ENCODE measurements at regions not wholly inside any gene's neighbourhood (a gene's known extent, or its start where the extent isn't known, plus 50 kb on each side); places are given as distances from the start of the nearest gene placed in this dataset.
"Not testable (repeated sequence)": the region's sequence is repeated elsewhere in the genome, so short reads cannot be mapped to it uniquely, and the experiment has no call there.

DNA sequence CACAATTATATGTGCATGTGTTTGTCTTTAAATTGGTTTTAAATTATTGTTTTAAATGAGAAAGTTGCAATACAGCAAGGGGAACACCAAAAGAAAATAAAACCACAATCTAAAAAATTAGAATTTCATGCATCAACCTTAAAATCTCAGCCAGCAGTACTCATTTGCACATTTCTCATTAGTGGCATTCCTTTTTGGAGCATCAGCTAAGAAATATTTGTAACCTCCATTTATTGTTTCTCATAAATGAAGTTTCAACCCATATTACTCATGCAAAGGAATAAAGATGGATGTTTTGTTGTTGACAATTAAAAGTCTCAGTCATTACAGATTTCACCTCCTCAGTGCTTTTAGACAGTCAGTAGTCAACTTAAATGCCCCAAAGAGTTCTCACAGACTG lies 160.1 kb downstream of the TBX15 start:
- DNase-seq, result no peak

GRCh38 chr1:118827636-118828035 lies 160.5 kb downstream of the TBX15 start:
- no peak for DNase-seq

GRCh38 chr1:118827207-118827606 lies 160.9 kb downstream of the TBX15 start:
- no peak for DNase-seq

- DNase-seq, result no peak
These were observed 161.5 kb downstream of the TBX15 start for GRCh38 chr1:118826669-118827068.

- DNase-seq, result no peak
These were observed 162.5 kb downstream of the TBX15 start for GRCh38 chr1:118825619-118826018.

DNA sequence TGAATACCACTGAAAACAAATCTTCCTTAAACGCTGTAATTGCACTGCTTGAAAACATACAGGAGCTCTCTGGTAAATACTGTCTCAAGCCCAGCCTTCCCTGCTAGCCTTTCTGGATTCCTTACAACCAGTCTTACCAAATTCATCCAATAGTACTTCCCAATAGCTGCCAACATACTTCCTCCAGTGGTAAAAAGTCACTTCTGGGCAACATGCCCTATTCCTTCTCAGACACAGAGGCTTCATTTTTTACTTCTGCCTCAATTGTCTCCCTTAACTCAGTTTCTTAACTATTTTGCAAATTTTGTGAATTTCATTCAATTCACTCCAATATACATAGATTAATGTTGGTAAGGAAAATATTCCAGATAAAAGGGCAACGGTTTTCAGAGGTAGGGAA lies 166.3 kb downstream of the TBX15 start:
- no peak for DNase-seq

- DNase-seq, result no peak
These were observed 167.3 kb downstream of the TBX15 start for GRCh38 chr1:118820864-118821263.

- DNase-seq, result no peak
These were observed 172.2 kb downstream of the TBX15 start for GRCh38 chr1:118815909-118816308.

DNA sequence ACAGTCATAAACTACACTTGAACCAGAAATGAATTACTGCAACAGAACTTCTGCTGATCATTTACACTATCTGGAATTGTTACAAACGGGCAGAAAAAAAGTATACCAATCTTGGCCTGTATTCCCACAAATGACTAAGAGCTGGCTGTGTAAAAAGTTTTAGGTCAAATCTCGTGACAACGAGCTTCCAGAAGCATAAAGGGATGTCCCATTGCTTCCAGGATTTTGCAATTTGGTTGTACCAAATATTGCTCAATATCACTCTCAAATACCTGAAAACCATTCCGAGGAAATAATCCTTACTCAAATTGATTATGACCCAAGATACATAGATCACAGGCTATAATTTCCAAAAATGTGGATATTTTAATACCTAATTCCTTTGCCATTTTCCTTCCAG lies 175.6 kb downstream of the TBX15 start:
- DNase-seq, result no peak

DNA sequence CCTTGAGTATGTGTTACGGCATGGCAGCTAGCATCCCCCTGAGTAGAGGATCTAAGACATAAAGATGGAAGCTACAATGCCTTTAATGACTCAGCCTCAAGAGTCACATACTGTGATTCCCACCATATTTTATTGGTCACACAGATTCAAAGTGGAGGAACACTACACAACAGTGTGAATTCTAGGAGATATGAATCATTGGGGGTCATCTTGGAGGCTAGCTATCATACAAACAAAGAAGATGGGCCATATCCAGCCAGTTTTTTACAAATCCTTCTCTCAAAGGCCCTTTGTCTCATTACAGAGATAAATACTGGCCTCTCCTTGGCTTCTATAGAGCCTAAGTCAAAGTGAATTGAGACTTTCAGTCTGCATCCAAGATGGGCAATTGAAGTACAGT lies 177.0 kb downstream of the TBX15 start:
- no peak for DNase-seq

- no peak for DNase-seq
These were observed 178.6 kb downstream of the TBX15 start for GRCh38 chr1:118809586-118809985.

GRCh38 chr1:118803128-118803527 lies 185.0 kb downstream of the TBX15 start:
- DNase-seq, result not testable (repeated sequence)

GRCh38 chr1:118791094-118791691 lies 196.9 kb downstream of the TBX15 start:
- DNase-seq, result no peak

DNA sequence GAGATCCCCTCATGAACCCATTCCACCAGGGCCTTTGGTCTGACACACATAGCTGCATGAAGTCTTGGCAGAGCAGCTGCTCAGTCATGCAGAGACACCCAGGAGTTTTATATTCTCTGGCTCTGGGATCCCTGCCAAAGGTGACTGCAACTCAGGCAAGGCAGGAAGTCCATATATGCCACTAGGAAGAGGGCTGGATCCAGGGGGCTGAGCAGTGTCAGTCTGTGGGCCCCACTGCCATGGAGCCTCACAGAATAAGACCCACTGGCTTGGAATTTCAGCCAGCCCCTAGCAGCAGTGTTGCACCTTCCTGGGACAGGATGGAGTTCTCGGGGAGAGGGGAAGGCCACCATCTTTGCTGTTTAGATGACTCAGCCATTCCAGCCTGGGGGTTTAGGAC lies 199.7 kb downstream of the TBX15 start:
- no peak for DNase-seq

DNA sequence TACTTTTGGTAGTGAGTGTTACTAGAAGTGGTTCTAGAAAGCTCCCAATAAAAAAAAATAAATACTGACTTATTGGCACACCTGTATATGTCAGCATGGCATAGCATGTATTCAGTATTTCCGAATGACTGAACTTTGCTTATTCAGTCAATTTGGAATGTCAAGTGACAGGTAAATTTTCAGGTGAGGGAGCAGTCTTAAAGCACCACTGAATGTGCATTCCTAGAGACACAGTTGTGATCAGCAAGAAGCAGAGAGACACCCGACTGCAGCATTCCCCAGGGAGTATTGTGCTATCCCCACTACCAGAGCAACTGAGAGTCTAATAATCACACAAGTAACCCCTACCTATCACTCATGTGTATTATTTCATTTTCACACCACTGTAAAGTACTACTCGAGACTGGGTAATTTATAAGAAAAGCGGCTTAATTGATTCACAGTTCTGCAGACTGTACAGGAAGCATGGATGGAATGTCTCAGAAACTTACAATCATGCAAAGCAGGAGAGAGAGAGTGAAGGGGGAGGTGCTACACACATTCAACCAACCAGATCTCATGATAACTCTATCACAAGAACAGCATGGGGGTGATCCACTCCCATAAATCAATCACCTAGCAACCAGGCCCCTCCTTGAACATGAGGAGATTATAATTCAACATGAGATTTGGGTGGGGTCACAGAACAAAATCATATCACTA lies 201.5 kb downstream of the TBX15 start:
- DNase-seq, result no peak

GRCh38 chr1:118785246-118785645 lies 202.9 kb downstream of the TBX15 start:
- no peak for DNase-seq

DNA sequence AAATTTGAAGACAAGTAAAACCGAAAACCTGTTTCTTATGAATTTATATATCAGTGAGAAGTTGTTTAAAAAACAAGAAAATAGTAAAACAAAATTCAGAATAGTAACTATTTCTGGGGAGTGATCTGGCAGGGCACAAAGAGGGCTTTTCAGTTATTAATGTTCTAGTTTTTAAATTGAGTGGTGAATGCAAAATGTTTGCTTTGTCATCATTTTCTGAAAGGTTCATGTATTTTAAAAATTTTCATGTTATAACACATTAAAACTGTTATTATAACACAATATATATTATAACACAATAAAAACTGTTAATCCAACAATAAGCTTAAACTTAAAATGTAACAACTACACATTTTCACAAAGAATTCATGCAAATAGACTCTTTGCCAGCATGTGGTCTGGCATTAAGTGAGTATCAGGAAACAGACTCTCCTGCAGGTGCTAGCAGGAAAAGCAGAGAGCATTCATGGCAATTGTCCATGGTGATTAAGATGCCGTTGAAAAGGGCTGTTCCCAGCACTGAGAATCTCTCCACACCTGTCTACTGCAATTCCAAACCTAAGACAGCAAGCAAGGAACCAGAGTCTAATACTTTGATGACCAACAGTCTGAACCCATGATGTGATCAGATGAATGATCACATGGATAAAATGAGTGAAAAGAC lies 204.9 kb downstream of the TBX15 start:
- no peak for DNase-seq

- no peak for DNase-seq
These were observed 214.5 kb downstream of the TBX15 start for GRCh38 chr1:118773656-118774055.

DNA sequence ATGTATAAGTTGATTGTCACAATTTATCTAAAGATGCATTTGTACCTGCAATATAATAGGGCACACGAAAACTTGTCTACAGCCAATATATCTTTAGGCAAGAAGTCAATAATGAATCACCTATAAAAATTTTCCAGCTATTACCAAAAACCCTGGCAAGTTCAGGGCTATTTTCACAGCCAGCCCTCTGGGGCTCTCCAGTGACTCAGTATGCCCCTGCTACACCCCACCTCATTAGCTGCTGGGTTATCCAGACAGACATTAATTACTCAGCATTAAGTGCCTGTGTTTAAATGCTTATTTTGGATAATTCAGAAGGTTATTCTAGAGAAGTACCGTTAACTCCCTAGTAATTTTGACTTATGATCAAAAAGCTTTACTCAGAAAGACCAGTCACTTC lies 220.2 kb downstream of the TBX15 start:
- DNase-seq, result no peak

DNA sequence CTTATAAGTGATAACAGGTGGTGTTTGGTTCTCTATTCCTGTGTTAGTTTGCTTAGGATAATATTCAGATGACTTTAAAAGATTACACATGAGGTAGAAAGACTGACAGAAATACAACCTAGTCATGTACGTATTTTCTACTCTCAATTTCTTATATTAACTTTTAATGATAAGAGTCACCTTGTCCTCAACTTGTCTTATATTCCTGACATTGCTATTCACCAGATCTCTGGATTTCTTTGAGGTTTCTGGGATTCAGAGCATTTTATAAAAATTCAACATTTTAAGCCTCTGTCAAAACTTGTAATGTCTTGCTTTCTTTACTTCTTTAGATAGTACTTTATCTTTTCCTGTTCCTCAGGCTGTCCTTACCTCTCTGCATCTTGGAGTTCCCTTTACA lies 234.2 kb downstream of the TBX15 start:
- no peak for DNase-seq

DNA sequence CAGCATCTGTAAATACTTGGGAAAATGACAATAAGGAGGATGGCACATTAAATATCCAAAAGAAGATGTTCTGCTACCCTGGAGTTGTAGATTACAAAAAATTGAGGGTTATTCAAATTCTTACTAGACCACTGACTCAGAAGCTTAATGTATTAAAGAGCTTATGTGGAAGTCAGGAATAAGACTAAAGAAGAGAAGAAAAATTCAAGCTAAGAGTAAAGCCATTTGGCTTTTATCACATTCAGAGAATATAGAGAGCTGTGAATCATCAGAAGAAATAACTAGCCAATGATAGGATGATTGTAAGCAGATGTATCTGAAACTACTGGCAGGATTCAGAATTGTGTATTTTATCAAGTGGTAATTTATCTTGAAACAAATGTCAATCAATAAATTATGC lies 237.0 kb downstream of the TBX15 start:
- no peak for DNase-seq

DNA sequence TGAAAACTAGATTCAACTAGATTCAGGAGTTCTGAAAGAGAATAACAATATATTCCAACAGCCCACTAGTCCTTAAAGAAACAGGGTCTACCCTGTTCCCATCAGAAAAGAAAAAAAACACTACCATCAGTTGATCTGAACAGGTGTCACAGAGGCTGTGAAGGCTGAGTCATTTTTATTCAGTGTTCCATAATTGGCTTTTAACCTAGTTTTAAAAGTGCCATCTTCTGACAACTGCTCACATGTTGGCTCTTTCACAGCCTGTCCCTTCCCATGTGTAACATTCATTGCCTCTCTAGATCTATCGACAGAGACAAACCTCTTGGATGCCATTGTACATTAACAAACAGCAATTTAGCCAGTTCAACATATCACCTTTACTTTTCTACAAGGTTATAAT lies 243.7 kb downstream of the TBX15 start:
- DNase-seq, result no peak

DNA sequence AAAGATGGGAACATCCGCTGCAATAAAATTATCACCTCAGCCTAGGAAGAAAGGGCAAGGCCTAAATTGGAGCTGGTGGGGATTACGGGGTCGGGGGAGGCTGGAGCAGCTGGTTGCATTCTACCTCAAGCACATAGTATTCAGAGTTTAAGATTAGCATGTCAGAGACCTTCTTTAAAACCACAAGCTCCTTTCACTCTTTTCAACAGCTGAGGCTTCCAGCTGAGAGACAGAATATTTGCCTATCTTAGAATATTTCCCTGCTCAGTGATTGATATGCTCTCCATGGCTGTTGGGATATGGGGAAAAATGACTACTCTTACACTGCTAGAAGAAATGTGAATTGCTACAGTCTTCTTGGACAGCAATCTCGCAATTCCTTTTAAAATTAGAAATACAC lies 248.6 kb downstream of the TBX15 start:
- DNase-seq, result no peak

DNA sequence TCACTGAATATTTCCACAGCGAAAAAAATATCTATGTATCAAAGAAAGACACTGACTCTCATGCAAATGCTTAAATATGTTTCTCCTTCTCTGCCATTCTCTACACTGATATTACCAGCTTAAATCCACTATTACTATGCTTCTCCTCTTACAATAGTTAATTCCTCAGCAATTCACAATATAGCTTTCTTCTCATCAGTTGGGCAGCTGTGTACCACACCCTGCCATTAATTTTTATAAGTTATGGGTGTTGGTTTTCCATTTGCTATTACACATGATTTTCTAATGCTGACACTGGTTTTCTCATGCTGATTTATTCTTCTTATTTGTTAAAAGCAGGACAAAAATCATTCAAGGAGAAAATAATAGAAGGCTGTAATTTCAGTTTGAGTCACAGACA lies 251.8 kb downstream of the TBX15 start:
- DNase-seq, result no peak

- no peak for DNase-seq
These were observed 270.2 kb downstream of the TBX15 start for GRCh38 chr1:118717893-118718292.

Data from right forelimb (tissue), 1 donor.